ENCODE measurements at regions not wholly inside any gene's neighbourhood (a gene's known extent, or its start where the extent isn't known, plus 50 kb on each side); places are given as distances from the start of the nearest gene placed in this dataset.

DNA sequence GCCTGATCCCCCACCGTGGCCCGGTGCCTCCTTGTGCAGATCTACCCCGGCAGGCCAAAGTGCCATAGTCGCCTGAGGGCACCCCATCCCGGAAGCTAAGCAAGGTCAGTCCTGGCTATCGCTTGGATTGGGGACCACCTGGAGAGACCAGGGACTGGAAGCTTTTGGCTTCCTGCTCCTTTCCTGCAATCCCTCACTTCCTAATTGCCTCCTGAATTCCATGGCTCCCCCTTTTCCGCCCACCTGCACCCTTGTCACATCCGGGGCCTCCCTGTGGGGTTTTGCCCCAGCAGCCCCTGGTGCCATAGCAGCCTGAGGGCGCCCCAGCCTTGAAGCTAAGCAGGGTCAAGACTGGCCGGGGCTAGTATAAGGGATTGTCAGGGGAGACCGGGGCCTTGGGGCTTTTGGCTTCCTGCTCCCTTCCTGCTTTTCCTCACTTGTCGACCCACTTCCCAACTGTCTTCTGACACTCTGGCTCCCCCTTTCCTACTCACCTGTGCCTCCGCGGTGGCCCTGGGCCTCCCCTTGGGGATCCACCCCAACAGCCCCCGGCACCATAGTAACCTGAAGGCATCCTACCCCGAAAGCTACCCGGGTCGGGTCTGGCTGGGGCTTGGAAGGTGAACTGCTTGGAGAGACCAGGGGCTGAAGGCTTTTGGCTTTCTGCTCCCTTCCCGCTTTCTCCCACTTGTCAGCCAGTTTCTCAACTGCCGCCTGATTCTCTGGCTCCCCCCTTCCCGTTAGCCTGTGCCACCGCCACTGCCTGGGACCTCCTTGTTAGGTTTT is 2293.6 kb downstream of the TP53TG3F start:
- no peak for DNase-seq
- Histone ChIP-seq H3K27me3 (no peaks in the 10 kb centered on the region), H3K4me1 (no peaks in the 10 kb centered on the region), H3K36me3 (no peaks in the 10 kb centered on the region), H3K9me3 (no peaks in the 10 kb centered on the region; the same call in 1 of the 2 replicates), H3K4me3 (ENCODE audit: low read depth, low read length) (no peak overlapping the region)
- TF ChIP-seq, protein P1, sequence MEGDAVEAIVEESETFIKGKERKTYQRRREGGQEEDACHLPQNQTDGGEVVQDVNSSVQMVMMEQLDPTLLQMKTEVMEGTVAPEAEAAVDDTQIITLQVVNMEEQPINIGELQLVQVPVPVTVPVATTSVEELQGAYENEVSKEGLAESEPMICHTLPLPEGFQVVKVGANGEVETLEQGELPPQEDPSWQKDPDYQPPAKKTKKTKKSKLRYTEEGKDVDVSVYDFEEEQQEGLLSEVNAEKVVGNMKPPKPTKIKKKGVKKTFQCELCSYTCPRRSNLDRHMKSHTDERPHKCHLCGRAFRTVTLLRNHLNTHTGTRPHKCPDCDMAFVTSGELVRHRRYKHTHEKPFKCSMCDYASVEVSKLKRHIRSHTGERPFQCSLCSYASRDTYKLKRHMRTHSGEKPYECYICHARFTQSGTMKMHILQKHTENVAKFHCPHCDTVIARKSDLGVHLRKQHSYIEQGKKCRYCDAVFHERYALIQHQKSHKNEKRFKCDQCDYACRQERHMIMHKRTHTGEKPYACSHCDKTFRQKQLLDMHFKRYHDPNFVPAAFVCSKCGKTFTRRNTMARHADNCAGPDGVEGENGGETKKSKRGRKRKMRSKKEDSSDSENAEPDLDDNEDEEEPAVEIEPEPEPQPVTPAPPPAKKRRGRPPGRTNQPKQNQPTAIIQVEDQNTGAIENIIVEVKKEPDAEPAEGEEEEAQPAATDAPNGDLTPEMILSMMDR (IDR thresholded peaks at IDR 0.05; ENCODE audit: low read depth, low read length) = no peak

DNA sequence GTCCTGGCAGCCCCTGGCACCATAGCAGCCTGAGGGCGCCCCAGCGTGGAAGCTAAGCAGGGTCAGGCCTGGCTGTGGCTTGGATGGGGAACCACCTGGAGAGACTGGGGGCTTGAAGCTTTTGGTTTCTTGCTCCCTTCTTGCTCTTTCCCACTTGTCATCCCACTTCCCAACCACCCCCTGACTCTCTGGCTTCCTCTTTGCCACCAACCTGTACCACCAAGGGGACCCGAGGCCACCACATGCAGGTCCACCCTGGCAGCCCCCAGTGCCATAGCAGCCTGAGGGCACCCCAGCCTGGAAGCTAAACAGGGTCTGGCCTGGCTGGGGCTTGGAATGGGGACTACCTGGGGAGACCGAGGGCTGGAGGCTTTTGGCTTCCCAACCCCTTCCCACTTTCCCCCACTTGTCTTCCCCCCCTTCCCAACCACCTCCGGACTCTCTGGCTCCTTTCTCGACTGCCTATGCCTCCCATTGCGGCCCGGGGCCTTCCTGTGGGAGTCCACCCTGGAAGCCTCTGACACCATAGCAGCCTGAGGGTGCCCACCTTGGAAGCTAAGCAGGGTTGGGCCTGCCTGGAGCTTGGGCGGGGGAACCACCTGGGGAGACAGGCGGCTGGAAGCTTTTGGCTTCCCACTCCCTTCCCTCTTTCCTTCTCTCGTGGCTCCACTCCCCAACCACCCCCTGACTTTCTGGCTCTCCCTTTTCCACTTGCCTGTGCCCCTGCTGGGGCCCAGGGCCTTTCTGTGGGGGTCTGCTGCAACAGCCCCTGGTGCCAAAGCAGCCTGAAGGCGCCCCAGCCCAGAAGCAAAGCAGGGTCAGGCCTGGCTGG is 2294.4 kb downstream of the TP53TG3F start:
- H3K4me3 ChIP-seq (ENCODE audit: low read depth, low read length) = no peak overlapping the region
- DNase-seq = no peak
- H3K9me3 ChIP-seq = no peaks in the 10 kb centered on the region; the same call in 1 of the 2 replicates
- H3K27me3 ChIP-seq = no peaks in the 10 kb centered on the region
- H3K36me3 ChIP-seq = no peaks in the 10 kb centered on the region
- H3K4me1 ChIP-seq = no peaks in the 10 kb centered on the region
- TF ChIP-seq, protein P1 (IDR thresholded peaks at IDR 0.05; ENCODE audit: low read depth, low read length) = no peak

DNA sequence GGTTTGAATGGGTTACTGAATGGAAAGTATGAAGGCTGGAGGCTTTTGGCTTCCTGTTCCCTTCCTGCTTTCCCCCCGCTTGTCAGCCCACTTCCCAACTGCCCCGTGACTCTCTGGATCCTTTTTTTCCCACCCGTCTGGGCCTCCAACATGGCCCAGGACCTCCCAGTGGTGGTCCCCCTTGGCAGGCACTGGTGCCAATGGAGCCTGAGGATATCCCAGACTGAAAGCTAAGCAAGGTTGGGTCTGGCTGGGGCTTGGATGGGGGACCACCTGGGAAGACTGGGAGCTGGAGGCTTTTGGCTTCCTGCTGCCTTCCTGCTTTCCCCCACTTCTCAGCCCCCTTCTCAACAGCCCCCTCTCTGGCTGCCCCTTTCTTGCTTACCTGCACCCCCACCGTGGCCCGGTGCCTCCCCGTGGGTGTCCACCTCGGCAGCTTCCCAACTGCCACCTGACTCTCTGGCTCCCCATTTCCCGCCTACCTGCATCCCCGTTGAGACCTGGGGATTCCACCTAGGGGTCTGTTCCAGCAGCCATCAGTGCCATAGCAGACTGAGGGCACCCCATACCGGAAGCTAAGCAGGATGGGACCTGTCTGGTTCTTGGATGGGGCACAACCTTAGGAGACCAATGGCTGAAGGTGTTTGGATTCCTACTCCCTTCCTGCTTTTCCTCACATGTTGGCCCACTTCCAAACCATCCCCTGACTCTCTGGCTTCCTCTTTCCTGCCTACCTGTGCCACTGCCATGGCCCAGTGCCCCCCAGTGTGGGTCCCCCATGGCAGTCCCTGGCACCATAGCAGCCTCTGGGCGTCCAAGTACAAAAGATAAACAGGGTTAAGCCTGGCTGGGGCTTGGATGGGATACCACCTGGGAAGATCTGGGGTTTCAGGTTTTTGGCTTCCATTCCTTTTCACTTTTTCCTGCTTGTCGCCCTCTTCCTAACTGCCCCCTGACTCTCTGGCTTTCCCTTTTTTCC is 2295.3 kb downstream of the TP53TG3F start:
- Histone ChIP-seq H3K4me1 (no peaks in the 10 kb centered on the region), H3K9me3 (no peaks in the 10 kb centered on the region; the same call in 1 of the 2 replicates), H3K36me3 (no peaks in the 10 kb centered on the region), H3K4me3 (ENCODE audit: low read depth, low read length) (no peak overlapping the region), H3K27me3 (no peaks in the 10 kb centered on the region)
- no peak for DNase-seq
- TF ChIP-seq, protein P1 (IDR thresholded peaks at IDR 0.05; ENCODE audit: low read depth, low read length) = no peak

DNA sequence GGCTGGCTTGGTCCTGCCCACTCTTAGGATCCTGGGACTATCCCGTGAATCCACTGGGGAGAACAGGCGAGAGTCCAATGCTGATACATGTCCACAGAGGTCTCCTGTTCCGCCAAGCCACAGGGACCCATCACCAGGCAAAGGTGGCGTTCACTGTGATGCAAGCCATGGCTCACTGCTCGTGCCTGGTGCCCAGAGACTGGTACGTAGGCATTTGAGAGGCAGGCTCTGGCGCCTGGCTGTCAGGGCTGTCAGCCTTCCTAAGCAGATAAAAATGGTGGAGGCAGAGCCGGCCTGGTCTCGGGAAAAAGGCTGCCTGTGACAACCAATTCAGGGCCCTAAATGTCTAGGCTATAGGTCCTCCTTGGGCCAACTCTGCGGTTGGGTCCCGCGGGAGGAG is 2329.0 kb downstream of the TP53TG3F start:
- no peak overlapping the region for H3K4me3 ChIP-seq (ENCODE audit: low read depth, low read length)
- no peak for DNase-seq
- no peaks in the 10 kb centered on the region for H3K4me1 ChIP-seq
- no peaks in the 10 kb centered on the region for H3K27me3 ChIP-seq
- H3K9me3 ChIP-seq = no peaks in the 10 kb centered on the region; the same call in 1 of the 2 replicates
- H3K36me3 ChIP-seq = no peaks in the 10 kb centered on the region
- TF ChIP-seq, protein P1 (IDR thresholded peaks at IDR 0.05; ENCODE audit: low read depth, low read length) = no peak

DNA sequence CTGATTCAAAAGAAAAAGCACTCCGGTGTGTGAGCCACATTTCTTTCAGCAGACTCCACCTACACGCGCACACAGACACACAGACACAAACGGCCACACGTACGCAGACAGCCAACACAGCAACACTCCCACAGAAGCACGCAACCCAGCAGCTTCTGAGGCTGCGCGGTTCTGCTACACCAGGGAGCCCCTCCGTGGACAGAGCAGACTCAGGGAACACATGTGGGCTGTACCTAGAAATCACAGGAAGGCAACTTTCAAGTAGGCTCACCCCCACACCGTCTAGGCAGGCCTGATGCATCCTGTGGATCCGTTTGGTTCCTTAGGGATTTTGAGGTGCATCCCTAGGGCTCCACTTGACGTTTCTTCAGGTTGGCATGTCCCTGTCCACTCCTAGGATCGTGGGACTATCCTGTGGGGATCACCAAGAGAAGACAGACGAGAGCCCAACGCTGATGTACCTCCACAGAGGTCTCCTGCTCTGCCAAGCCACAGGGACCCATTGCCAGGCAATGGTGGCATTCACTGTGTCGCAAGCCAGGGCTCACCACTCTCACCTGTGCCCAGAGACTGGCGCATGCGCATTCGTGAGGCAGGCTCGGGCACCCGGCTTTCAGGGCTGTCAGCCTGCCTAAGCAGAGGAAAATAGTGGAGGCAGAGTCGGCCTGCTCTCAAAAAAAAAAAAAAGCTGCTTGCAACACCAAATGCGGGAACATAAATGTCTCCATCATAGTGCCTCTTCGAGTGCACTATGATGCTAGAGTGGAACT is 2333.3 kb downstream of the TP53TG3F start:
- H3K36me3 ChIP-seq = no peaks in the 10 kb centered on the region
- no peak overlapping the region for H3K4me3 ChIP-seq (ENCODE audit: low read depth, low read length)
- TF ChIP-seq, protein P1 (IDR thresholded peaks at IDR 0.05; ENCODE audit: low read depth, low read length) = no peak
- no peaks in the 10 kb centered on the region for H3K4me1 ChIP-seq
- no peak for DNase-seq
- no peaks in the 10 kb centered on the region for H3K9me3 ChIP-seq
- H3K27me3 ChIP-seq = no peaks in the 10 kb centered on the region
